ENCODE measurements at regions not wholly inside any gene's neighbourhood (a gene's known extent, or its start where the extent isn't known, plus 50 kb on each side); places are given as distances from the start of the nearest gene placed in this dataset.

DNA sequence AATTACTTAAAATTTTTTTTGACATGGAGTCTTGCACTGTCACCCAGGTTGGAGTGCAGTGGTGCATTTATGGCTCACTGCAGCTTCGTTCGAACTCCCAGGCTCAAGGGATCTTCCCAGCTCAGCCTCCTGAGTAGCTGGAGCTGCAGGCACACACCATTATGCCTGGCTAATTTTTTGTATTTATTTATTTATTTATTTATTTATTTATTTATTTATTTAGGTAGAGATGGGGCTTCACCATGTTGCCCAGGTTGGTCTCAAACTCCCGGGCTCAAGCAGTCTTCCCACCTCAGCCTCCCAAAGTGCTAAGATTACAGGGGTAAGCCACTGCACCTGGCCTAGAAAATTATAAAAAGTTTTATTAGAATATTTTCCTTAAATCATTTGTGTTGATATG, 73.6 kb downstream of the DACT1 start:
- H3K27ac ChIP-seq (ENCODE audit: low read depth, low read length): no peak overlapping the region
- no peaks in the 10 kb centered on the region for H3F3A ChIP-seq (ENCODE audit: control insufficient read depth, insufficient read depth)
- H3K4me1 ChIP-seq (ENCODE audit: control insufficient read depth, low read length): no peaks in the 10 kb centered on the region
- no peaks in the 10 kb centered on the region for H3K79me2 ChIP-seq (ENCODE audit: control insufficient read depth, low read length)
- H3K9me2 ChIP-seq (replicated peaks; ENCODE audit: control insufficient read depth, low read length): no peaks in the 10 kb centered on the region
- H4K20me1 ChIP-seq (ENCODE audit: control insufficient read depth, insufficient read depth, low read depth, low read length): no peaks in the 10 kb centered on the region
- no peaks in the 10 kb centered on the region for H3K9me3 ChIP-seq (ENCODE audit: control insufficient read depth, insufficient read depth, low read length)
- H3K4me3 ChIP-seq (ENCODE audit: low read length): no peak overlapping the region
- TF ChIP-seq, protein P1, sequence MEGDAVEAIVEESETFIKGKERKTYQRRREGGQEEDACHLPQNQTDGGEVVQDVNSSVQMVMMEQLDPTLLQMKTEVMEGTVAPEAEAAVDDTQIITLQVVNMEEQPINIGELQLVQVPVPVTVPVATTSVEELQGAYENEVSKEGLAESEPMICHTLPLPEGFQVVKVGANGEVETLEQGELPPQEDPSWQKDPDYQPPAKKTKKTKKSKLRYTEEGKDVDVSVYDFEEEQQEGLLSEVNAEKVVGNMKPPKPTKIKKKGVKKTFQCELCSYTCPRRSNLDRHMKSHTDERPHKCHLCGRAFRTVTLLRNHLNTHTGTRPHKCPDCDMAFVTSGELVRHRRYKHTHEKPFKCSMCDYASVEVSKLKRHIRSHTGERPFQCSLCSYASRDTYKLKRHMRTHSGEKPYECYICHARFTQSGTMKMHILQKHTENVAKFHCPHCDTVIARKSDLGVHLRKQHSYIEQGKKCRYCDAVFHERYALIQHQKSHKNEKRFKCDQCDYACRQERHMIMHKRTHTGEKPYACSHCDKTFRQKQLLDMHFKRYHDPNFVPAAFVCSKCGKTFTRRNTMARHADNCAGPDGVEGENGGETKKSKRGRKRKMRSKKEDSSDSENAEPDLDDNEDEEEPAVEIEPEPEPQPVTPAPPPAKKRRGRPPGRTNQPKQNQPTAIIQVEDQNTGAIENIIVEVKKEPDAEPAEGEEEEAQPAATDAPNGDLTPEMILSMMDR (IDR thresholded peaks at IDR 0.05; ENCODE audit: low read depth, low read length, poor library complexity, severe bottlenecking): no peak
- TF ChIP-seq EZH2phosphoT487 (IDR thresholded peaks at IDR 0.05; ENCODE audit: borderline replicate concordance, low read length): no peak
- H3K4me2 ChIP-seq (ENCODE audit: low read length): no peak overlapping the region
- no peaks in the 10 kb centered on the region; the same call in 1 of the 2 replicates for H3K27me3 ChIP-seq (ENCODE audit: control insufficient read depth, low read length)
- H3K36me3 ChIP-seq (ENCODE audit: control insufficient read depth, low read length): no peaks in the 10 kb centered on the region

DNA sequence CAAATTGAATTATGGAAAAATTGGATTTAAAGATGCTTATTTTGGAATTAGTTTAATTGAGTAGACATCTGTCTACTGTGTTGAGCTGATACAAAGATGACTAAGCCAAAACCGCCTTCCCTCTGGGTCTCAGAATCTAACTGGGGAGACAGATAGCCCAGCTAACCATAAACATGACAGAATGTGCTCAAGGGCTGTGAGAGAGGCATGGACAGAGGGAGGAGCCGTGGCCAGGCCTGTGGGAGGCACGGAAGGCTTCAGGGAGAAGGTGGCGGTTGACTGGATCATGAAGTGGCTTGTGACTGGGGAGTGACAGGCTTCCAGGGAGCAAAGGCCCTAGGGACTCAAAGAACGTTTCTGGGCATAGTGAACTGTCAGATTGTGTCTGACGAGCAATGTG, 74.6 kb downstream of the DACT1 start:
- H3K4me2 ChIP-seq (ENCODE audit: low read length): no peak overlapping the region
- H3K4me3 ChIP-seq (ENCODE audit: low read length): no peak overlapping the region
- no peaks in the 10 kb centered on the region for H3K9me3 ChIP-seq (ENCODE audit: control insufficient read depth, insufficient read depth, low read length)
- TF ChIP-seq, protein P1 (IDR thresholded peaks at IDR 0.05; ENCODE audit: low read depth, low read length, poor library complexity, severe bottlenecking): no peak
- TF ChIP-seq EZH2phosphoT487 (IDR thresholded peaks at IDR 0.05; ENCODE audit: borderline replicate concordance, low read length): no peak
- H3K79me2 ChIP-seq (ENCODE audit: control insufficient read depth, low read length): no peaks in the 10 kb centered on the region
- H4K20me1 ChIP-seq (ENCODE audit: control insufficient read depth, insufficient read depth, low read depth, low read length): no peaks in the 10 kb centered on the region
- H3K9me2 ChIP-seq (replicated peaks; ENCODE audit: control insufficient read depth, low read length): no peaks in the 10 kb centered on the region
- no peaks in the 10 kb centered on the region for H3K36me3 ChIP-seq (ENCODE audit: control insufficient read depth, low read length)
- no peak overlapping the region for H3K27ac ChIP-seq (ENCODE audit: low read depth, low read length)
- H3K27me3 ChIP-seq (ENCODE audit: control insufficient read depth, low read length): no peaks in the 10 kb centered on the region; the same call in 1 of the 2 replicates
- no peaks in the 10 kb centered on the region for H3F3A ChIP-seq (ENCODE audit: control insufficient read depth, insufficient read depth)
- no peaks in the 10 kb centered on the region for H3K4me1 ChIP-seq (ENCODE audit: control insufficient read depth, low read length)

DNA sequence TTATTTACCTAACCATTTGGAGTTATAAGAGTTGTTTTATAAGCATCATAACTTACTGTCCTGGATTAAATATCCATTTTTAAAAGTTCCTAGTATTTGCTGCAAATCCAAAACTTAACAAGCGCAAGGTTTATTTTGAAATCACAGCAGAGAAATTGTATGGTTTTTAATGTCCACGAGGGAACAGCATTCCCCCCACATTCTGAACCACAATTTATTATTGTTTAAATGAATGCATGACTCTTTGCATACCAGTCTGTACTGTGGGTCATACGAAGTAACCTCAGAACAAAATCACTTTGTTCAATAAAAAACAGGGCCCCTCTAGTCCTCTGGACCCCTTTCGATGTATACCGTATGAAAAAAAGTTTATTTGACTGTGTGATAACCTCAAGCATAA, 75.9 kb downstream of the DACT1 start:
- Histone ChIP-seq H3K27me3 (ENCODE audit: control insufficient read depth, low read length) (no peaks in the 10 kb centered on the region; the same call in 1 of the 2 replicates), H3K9me2 (replicated peaks; ENCODE audit: control insufficient read depth, low read length) (no peaks in the 10 kb centered on the region), H3K79me2 (ENCODE audit: control insufficient read depth, low read length) (no peaks in the 10 kb centered on the region), H3K9me3 (ENCODE audit: control insufficient read depth, insufficient read depth, low read length) (no peaks in the 10 kb centered on the region), H3K4me2 (ENCODE audit: low read length) (no peak overlapping the region), H4K20me1 (ENCODE audit: control insufficient read depth, insufficient read depth, low read depth, low read length) (no peaks in the 10 kb centered on the region), H3F3A (ENCODE audit: control insufficient read depth, insufficient read depth) (no peaks in the 10 kb centered on the region), H3K36me3 (ENCODE audit: control insufficient read depth, low read length) (no peaks in the 10 kb centered on the region), H3K27ac (ENCODE audit: low read depth, low read length) (no peak overlapping the region), H3K4me1 (ENCODE audit: control insufficient read depth, low read length) (no peaks in the 10 kb centered on the region), H3K4me3 (ENCODE audit: low read length) (no peak overlapping the region)
- TF ChIP-seq, protein P1 (IDR thresholded peaks at IDR 0.05; ENCODE audit: low read depth, low read length, poor library complexity, severe bottlenecking): no peak
- TF ChIP-seq EZH2phosphoT487 (IDR thresholded peaks at IDR 0.05; ENCODE audit: borderline replicate concordance, low read length): no peak

DNA sequence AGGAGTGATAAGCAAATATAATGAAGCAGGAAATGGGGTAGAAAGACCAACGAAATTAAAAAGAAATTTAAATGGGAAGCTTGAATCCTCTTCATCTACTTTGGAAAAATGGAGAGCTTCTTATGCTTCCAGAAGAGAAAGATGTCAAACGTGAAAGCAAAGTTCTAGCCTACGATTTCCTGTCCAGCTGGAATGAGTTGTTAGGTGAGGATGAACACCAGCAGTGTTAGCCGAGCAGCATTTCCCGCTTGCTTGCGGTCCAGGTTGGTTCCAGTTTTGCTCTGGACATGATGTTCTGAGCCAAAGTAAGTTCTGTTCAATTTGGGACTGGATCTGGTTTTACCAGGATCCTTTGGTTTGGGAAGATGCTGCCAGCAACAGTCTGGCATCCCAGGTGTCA, 78.9 kb downstream of the DACT1 start:
- Histone ChIP-seq H3F3A (ENCODE audit: control insufficient read depth, insufficient read depth) (no peaks in the 10 kb centered on the region), H3K4me3 (ENCODE audit: low read length) (no peak overlapping the region), H3K4me2 (ENCODE audit: low read length) (no peak overlapping the region), H3K4me1 (ENCODE audit: control insufficient read depth, low read length) (no peaks in the 10 kb centered on the region), H3K9me2 (replicated peaks; ENCODE audit: control insufficient read depth, low read length) (no peaks in the 10 kb centered on the region), H3K79me2 (ENCODE audit: control insufficient read depth, low read length) (no peaks in the 10 kb centered on the region), H3K36me3 (ENCODE audit: control insufficient read depth, low read length) (no peaks in the 10 kb centered on the region), H4K20me1 (ENCODE audit: control insufficient read depth, insufficient read depth, low read depth, low read length) (no peaks in the 10 kb centered on the region), H3K27me3 (ENCODE audit: control insufficient read depth, low read length) (no peaks in the 10 kb centered on the region), H3K27ac (ENCODE audit: low read depth, low read length) (no peak overlapping the region), H3K9me3 (ENCODE audit: control insufficient read depth, insufficient read depth, low read length) (no peaks in the 10 kb centered on the region)
- TF ChIP-seq, protein P1 (IDR thresholded peaks at IDR 0.05; ENCODE audit: low read depth, low read length, poor library complexity, severe bottlenecking): no peak
- TF ChIP-seq EZH2phosphoT487 (IDR thresholded peaks at IDR 0.05; ENCODE audit: borderline replicate concordance, low read length): no peak

Measured in DOHH2 (cell line).